ENCODE measurements at regions not wholly inside any gene's neighbourhood (a gene's known extent, or its start where the extent isn't known, plus 50 kb on each side); places are given as distances from the start of the nearest gene placed in this dataset.

- no peak for FAIRE-seq
Observed at GRCh38 chr2:126403039-126403628, 252.8 kb upstream of the GYPC start.

GRCh38 chr2:126406267-126406666 is 249.7 kb upstream of the GYPC start:
- FAIRE-seq (no peak), DNase-seq (ENCODE audit: insufficient read length, low spot score) (no peak)
- TF ChIP-seq POLR2AphosphoS5 (IDR thresholded peaks at IDR 0.05; ENCODE audit: low read depth, low read length): no peak
- no peak for TF ChIP-seq POU2F2 (IDR thresholded peaks at IDR 0.05; ENCODE audit: low read depth, low read length)
- no peak for TF ChIP-seq TAF1 (IDR thresholded peaks at IDR 0.05; ENCODE audit: low read depth, low read length)
- TF ChIP-seq SPI1 (IDR thresholded peaks at IDR 0.05; ENCODE audit: low read depth, low read length): no peak
- no peak for TF ChIP-seq POLR2A (IDR thresholded peaks at IDR 0.05; ENCODE audit: low read depth, low read length)
- no peak for TF ChIP-seq PAX5 (IDR thresholded peaks at IDR 0.05; ENCODE audit: insufficient read depth, low read length, severe bottlenecking)

More at GRCh38 chr2:126403039-126403628, 252.8 kb upstream of the GYPC start:
- no peak for DNase-seq (ENCODE audit: insufficient read length, low spot score)
- TF ChIP-seq PAX5 (IDR thresholded peaks at IDR 0.05; ENCODE audit: insufficient read depth, low read length, severe bottlenecking) (no peak), POLR2AphosphoS5 (IDR thresholded peaks at IDR 0.05; ENCODE audit: low read depth, low read length) (no peak), POU2F2 (IDR thresholded peaks at IDR 0.05; ENCODE audit: low read depth, low read length) (no peak), POLR2A (IDR thresholded peaks at IDR 0.05; ENCODE audit: low read depth, low read length) (no peak), TAF1 (IDR thresholded peaks at IDR 0.05; ENCODE audit: low read depth, low read length) (no peak), SPI1 (IDR thresholded peaks at IDR 0.05; ENCODE audit: low read depth, low read length) (no peak)

GRCh38 chr2:126408671-126409070 is 247.3 kb upstream of the GYPC start:
- no peak for TF ChIP-seq POLR2A (IDR thresholded peaks at IDR 0.05; ENCODE audit: low read depth, low read length)
- FAIRE-seq: no peak
- no peak for DNase-seq (ENCODE audit: insufficient read length, low spot score)

- FAIRE-seq (no peak), DNase-seq (ENCODE audit: insufficient read length, low spot score) (no peak)
- TF ChIP-seq POLR2AphosphoS5 (IDR thresholded peaks at IDR 0.05; ENCODE audit: low read depth, low read length) (no peak), TAF1 (IDR thresholded peaks at IDR 0.05; ENCODE audit: low read depth, low read length) (no peak), POLR2A (IDR thresholded peaks at IDR 0.05; ENCODE audit: low read depth, low read length) (no peak), POU2F2 (IDR thresholded peaks at IDR 0.05; ENCODE audit: low read depth, low read length) (no peak), PAX5 (IDR thresholded peaks at IDR 0.05; ENCODE audit: insufficient read depth, low read length, severe bottlenecking) (no peak), SPI1 (IDR thresholded peaks at IDR 0.05; ENCODE audit: low read depth, low read length) (no peak)
Observed at GRCh38 chr2:126409850-126410249, 246.1 kb upstream of the GYPC start.

- DNase-seq (ENCODE audit: insufficient read length, low spot score) (no peak), FAIRE-seq (no peak)
- TF ChIP-seq POLR2AphosphoS5 (IDR thresholded peaks at IDR 0.05; ENCODE audit: low read depth, low read length): no peak
- no peak for TF ChIP-seq TAF1 (IDR thresholded peaks at IDR 0.05; ENCODE audit: low read depth, low read length)
- no peak for TF ChIP-seq SPI1 (IDR thresholded peaks at IDR 0.05; ENCODE audit: low read depth, low read length)
- TF ChIP-seq POLR2A (IDR thresholded peaks at IDR 0.05; ENCODE audit: low read depth, low read length): no peak
- no peak for TF ChIP-seq POU2F2 (IDR thresholded peaks at IDR 0.05; ENCODE audit: low read depth, low read length)
- no peak for TF ChIP-seq PAX5 (IDR thresholded peaks at IDR 0.05; ENCODE audit: insufficient read depth, low read length, severe bottlenecking)
Observed at GRCh38 chr2:126413079-126413478, 242.9 kb upstream of the GYPC start.

- FAIRE-seq (no peak), DNase-seq (ENCODE audit: insufficient read length, low spot score) (no peak)
- TF ChIP-seq POLR2A (IDR thresholded peaks at IDR 0.05; ENCODE audit: low read depth, low read length) (no peak), PAX5 (IDR thresholded peaks at IDR 0.05; ENCODE audit: insufficient read depth, low read length, severe bottlenecking) (no peak), TAF1 (IDR thresholded peaks at IDR 0.05; ENCODE audit: low read depth, low read length) (no peak), POLR2AphosphoS5 (IDR thresholded peaks at IDR 0.05; ENCODE audit: low read depth, low read length) (no peak), SPI1 (IDR thresholded peaks at IDR 0.05; ENCODE audit: low read depth, low read length) (no peak), POU2F2 (IDR thresholded peaks at IDR 0.05; ENCODE audit: low read depth, low read length) (no peak)
Observed at GRCh38 chr2:126419403-126419802, 236.6 kb upstream of the GYPC start.

- no peak for DNase-seq (ENCODE audit: insufficient read length, low spot score)
- no peak for FAIRE-seq
- TF ChIP-seq TAF1 (IDR thresholded peaks at IDR 0.05; ENCODE audit: low read depth, low read length) (no peak), SPI1 (IDR thresholded peaks at IDR 0.05; ENCODE audit: low read depth, low read length) (no peak), POU2F2 (IDR thresholded peaks at IDR 0.05; ENCODE audit: low read depth, low read length) (no peak), POLR2A (IDR thresholded peaks at IDR 0.05; ENCODE audit: low read depth, low read length) (no peak), POLR2AphosphoS5 (IDR thresholded peaks at IDR 0.05; ENCODE audit: low read depth, low read length) (no peak), PAX5 (IDR thresholded peaks at IDR 0.05; ENCODE audit: insufficient read depth, low read length, severe bottlenecking) (no peak)
Observed at GRCh38 chr2:126425943-126426342, 230.0 kb upstream of the GYPC start.

- DNase-seq (ENCODE audit: insufficient read length, low spot score) (no peak), FAIRE-seq (no peak)
- TF ChIP-seq PAX5 (IDR thresholded peaks at IDR 0.05; ENCODE audit: insufficient read depth, low read length, severe bottlenecking) (no peak), POU2F2 (IDR thresholded peaks at IDR 0.05; ENCODE audit: low read depth, low read length) (no peak), POLR2AphosphoS5 (IDR thresholded peaks at IDR 0.05; ENCODE audit: low read depth, low read length) (no peak), SPI1 (IDR thresholded peaks at IDR 0.05; ENCODE audit: low read depth, low read length) (no peak), POLR2A (IDR thresholded peaks at IDR 0.05; ENCODE audit: low read depth, low read length) (no peak)
Observed at GRCh38 chr2:126429103-126429502, 226.9 kb upstream of the GYPC start.

- no peak for FAIRE-seq
- no peak for TF ChIP-seq POU2F2 (IDR thresholded peaks at IDR 0.05; ENCODE audit: low read depth, low read length)
- no peak for TF ChIP-seq POLR2AphosphoS5 (IDR thresholded peaks at IDR 0.05; ENCODE audit: low read depth, low read length)
- TF ChIP-seq TAF1 (IDR thresholded peaks at IDR 0.05; ENCODE audit: low read depth, low read length): no peak
- no peak for TF ChIP-seq PAX5 (IDR thresholded peaks at IDR 0.05; ENCODE audit: insufficient read depth, low read length, severe bottlenecking)
- TF ChIP-seq POLR2A (IDR thresholded peaks at IDR 0.05; ENCODE audit: low read depth, low read length): no peak
- TF ChIP-seq SPI1 (IDR thresholded peaks at IDR 0.05; ENCODE audit: low read depth, low read length): no peak
- DNase-seq (ENCODE audit: insufficient read length, low spot score): no peak
Observed at GRCh38 chr2:126431136-126431535, 224.8 kb upstream of the GYPC start.

GRCh38 chr2:126436411-126436810 is 219.5 kb upstream of the GYPC start:
- no peak for FAIRE-seq
- no peak for TF ChIP-seq TAF1 (IDR thresholded peaks at IDR 0.05; ENCODE audit: low read depth, low read length)
- TF ChIP-seq POLR2AphosphoS5 (IDR thresholded peaks at IDR 0.05; ENCODE audit: low read depth, low read length): no peak
- no peak for TF ChIP-seq POU2F2 (IDR thresholded peaks at IDR 0.05; ENCODE audit: low read depth, low read length)
- TF ChIP-seq PAX5 (IDR thresholded peaks at IDR 0.05; ENCODE audit: insufficient read depth, low read length, severe bottlenecking): no peak
- no peak for TF ChIP-seq POLR2A (IDR thresholded peaks at IDR 0.05; ENCODE audit: low read depth, low read length)
- no peak for TF ChIP-seq SPI1 (IDR thresholded peaks at IDR 0.05; ENCODE audit: low read depth, low read length)
- DNase-seq (ENCODE audit: insufficient read length, low spot score): no peak
